HEK293 (cell line): ENCODE measurements at regions not wholly inside any gene's neighbourhood (a gene's known extent, or its start where the extent isn't known, plus 50 kb on each side); places are given as distances from the start of the nearest gene placed in this dataset.

Experiments
- ZNF169 ChIP-seq: fragments of 450-650 bp; formaldehyde crosslinking; IDR thresholded peaks from 2 replicates; pipeline ENCODE4 v1.5.1; 2016; ENCODE audit warnings: missing biosample characterization, missing genetic modification characterization
- ZNF426 ChIP-seq: fragments of 450-650 bp; formaldehyde crosslinking; IDR thresholded peaks from 2 replicates; pipeline ENCODE4 v1.5.1; 2017; ENCODE audit warnings: missing biosample characterization, missing genetic modification characterization, mild to moderate bottlenecking, inconsistent platforms, moderate library complexity
- TF ChIP-seq, protein P1 (sequence below): fragments of 450-650 bp; formaldehyde crosslinking; IDR thresholded peaks from 2 replicates; pipeline ENCODE4 v1.5.1; 2016; ENCODE audit warnings: missing biosample characterization, missing genetic modification characterization

DNA sequence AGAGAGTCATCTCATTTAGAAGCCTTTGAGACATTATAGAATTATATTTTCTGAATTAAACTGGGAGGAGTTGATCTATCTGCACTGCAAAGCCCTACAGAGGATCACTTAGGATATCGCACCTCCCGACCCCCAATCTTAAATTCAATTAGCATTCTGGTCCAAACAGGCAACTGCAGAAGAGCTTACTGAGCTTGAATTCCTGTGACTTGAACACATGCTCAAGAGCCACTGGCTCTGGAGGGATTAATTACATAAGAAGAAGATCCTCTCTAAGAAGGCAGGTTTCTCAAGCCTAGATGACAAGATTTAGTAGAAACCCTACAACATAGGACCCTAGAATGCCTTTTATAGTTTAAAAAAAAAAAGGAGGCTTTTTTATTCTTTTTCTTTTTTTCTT, 548.9 kb downstream of the ARAP2 start:
- TF ChIP-seq ZNF169 (no peak), ZNF426 (no peak)
- TF ChIP-seq, protein P1, sequence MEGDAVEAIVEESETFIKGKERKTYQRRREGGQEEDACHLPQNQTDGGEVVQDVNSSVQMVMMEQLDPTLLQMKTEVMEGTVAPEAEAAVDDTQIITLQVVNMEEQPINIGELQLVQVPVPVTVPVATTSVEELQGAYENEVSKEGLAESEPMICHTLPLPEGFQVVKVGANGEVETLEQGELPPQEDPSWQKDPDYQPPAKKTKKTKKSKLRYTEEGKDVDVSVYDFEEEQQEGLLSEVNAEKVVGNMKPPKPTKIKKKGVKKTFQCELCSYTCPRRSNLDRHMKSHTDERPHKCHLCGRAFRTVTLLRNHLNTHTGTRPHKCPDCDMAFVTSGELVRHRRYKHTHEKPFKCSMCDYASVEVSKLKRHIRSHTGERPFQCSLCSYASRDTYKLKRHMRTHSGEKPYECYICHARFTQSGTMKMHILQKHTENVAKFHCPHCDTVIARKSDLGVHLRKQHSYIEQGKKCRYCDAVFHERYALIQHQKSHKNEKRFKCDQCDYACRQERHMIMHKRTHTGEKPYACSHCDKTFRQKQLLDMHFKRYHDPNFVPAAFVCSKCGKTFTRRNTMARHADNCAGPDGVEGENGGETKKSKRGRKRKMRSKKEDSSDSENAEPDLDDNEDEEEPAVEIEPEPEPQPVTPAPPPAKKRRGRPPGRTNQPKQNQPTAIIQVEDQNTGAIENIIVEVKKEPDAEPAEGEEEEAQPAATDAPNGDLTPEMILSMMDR (tag by site-specific recombination): no peak
